HG02970 (cell line): ENCODE measurements at regions not wholly inside any gene's neighbourhood (a gene's known extent, or its start where the extent isn't known, plus 50 kb on each side); places are given as distances from the start of the nearest gene placed in this dataset.

Experiments
- ATAC-seq: cut with Tn5 transposase; IDR thresholded peaks from one replicate; pipeline ENCODE4 v1.9.1; 2021; ENCODE audit warnings: mild to moderate bottlenecking, moderate library complexity, moderate number of reproducible peaks; ENCODE audit not compliant: unreplicated experiment, low FRiP score

DNA sequence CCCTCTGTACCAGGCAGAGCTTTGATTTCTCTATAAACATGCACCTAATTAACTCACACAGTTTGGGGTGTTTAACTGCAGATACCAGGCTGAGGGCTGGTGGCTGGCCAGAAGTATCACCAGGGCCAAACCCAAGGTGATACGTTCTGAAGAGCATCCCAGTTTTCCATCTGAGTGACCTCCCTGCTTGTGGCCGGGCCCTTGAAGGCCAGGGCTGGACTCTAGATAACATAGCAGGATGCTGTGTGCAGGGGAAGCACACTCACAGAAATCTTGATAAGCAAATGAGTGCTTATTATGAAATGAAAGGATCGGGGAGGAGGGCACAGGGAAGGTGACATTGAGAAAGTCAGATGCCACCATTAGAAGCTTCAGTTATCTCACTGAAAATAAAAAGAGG is 582.4 kb downstream of the BRINP1 start:
- ATAC-seq: no peak

DNA sequence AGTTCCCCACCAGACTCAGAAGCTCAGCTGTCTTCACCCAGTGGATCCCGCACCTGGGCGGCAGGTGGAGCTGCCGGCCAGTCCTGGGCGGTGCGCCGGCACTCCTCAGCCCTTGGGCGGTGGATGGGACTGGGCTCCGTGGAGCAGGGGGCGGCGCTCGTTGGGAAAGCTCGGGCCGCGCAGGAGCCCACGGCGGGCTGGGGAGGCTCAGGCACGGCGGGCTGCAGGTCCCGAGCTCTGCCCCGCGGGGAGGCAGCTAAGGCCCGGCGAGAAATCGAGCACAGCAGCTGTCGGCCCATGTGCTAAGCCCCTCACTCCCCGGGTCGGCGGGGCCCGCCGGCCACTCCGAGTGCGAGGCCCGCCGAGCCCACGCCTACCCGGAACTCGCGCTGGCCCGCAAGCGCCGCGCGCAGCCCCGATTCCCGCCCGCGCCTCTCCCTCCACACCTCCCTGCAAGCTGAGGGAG is 560.0 kb downstream of the BRINP1 start:
- ATAC-seq: no peak

GRCh38 chr9:118829334-118829733 is 539.9 kb downstream of the BRINP1 start:
- ATAC-seq: no peak

DNA sequence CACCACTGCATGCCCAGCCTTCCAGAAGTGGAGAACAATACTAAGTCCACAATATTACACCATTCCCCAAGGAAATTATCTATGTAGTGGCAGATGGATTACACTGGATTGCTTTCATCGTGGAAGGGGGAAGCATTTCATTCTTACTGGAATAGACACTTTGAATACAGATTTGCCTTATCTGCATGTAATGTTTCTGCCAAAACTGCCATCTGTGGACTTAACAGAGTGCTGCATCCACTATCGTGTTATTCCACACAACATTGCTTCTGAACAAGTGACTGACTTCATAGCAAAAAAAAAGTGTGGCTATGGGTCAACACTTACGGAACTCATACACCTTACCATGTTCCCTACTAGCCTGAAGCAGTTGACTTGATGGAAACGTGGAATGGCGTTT is 536.9 kb downstream of the BRINP1 start:
- ATAC-seq: no peak

GRCh38 chr9:118836891-118837290 is 532.3 kb downstream of the BRINP1 start:
- no peak for ATAC-seq

DNA sequence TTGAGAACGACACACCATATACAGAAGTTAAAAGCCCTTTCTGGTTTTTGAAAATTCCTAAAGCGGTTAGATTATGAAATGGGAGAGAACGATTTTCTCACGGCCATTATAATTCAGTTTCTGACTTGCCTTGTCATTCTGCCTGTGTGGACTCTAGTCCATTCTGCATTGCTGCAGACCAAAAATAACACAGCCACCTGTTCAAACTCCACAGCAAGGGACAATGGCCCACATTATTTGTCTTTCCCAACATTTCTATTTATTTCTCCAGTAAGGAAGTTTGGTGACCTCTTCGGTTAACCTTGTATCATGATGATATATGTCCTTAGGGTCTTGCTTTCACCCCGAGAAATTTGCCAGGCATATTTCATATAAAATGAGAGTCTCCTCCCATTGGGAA is 497.7 kb downstream of the BRINP1 start:
- no peak for ATAC-seq

DNA sequence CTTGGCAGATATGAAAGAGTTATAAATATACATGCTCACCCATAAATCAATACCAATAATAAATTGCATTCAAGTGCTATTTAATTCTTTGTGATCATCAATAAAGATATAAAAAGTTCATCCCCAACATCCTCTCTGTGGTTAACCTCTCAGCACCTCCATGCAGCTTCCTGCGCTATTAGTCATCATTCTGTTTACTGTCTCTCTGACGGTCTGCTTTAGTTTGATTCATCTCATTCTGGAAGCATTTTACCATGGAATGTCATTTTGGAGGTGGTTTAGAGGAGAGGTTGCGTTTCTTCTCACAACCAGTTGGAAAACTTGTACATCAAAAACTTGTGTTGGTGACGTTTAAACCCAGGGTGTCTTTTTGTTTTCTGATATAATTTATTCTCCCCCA is 486.6 kb downstream of the BRINP1 start:
- ATAC-seq: no peak

DNA sequence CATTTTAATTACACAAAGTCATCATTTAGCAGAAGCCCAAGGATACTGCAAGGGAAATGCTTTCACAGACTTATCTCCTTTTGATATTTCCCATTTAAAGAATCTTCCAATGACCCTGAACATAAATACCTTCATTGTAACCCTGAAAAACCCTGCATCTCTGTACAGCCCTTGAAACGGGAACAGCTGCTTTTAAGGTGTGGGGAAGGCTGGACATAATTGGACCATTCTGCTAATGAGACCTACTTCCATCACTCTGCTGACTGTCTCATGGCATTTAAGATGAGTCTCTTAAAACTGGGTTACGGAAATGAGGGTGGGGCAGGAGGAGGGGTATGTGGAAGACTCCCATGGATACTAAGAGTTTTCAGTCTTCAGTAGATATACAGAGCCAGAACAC is 485.8 kb downstream of the BRINP1 start:
- ATAC-seq: no peak

DNA sequence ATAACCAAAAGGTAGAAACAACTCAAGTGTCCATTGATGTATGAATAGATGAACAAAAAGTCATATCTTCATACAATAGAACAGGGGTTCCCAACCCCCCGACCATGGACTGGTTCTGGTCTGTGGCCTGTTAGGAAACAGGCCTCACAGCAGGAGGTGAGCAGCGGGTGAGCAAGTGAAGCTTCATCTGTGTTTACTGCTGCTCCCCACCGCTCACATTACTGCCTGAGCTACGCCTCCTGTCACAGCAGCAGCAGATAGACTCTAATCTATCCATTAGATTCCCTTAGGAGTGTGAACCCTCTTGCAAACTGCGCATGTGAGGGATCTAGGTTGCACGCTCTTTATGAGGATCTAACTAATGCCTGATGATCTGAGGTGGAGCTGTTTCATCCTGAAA is 478.0 kb downstream of the BRINP1 start:
- no peak for ATAC-seq

GRCh38 chr9:118896324-118897000 is 472.8 kb downstream of the BRINP1 start:
- ATAC-seq: no peak

GRCh38 chr9:118918180-118918579 is 451.1 kb downstream of the BRINP1 start:
- ATAC-seq: no peak

- ATAC-seq: no peak
Measured at GRCh38 chr9:118928722-118929121, 440.5 kb downstream of the BRINP1 start.

- no peak for ATAC-seq
Measured at GRCh38 chr9:118929287-118929686, 439.9 kb downstream of the BRINP1 start.

DNA sequence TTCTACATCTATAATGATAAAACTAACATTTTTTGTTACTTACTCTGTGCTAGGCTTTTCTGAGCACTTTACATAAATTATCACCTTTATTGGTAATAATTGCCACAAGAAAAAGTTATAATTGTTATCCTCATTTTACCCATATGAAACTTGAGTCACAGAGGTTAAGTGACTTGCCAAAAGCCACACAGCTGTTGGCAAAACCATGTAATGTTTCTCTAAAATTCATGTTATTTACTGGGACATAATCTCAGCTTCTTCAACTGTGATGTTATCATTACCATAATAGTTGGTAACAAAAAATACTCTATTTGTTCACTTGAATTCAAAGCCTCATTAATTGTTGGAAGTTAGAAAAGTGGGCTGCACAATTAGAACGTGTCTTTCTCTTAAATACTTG is 437.3 kb downstream of the BRINP1 start:
- ATAC-seq: no peak

DNA sequence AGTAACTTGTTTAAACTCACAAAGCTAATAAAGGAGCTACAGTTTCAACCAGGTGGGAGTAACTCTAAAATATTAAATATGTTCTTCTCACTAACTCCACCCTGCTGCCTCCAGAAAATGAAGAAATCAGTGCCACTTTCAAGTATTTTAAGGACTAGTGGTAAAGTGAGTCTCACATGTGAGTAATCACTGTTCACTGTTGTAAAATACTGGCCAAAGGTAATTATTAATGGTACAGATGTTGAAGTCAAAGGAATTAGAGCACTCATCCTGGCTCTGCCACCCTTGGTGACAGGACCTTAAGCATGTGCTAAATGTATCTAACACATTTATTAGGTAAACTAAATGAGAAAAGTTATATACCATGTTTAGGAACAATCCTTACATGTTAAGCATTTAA is 430.7 kb downstream of the BRINP1 start:
- ATAC-seq: no peak

DNA sequence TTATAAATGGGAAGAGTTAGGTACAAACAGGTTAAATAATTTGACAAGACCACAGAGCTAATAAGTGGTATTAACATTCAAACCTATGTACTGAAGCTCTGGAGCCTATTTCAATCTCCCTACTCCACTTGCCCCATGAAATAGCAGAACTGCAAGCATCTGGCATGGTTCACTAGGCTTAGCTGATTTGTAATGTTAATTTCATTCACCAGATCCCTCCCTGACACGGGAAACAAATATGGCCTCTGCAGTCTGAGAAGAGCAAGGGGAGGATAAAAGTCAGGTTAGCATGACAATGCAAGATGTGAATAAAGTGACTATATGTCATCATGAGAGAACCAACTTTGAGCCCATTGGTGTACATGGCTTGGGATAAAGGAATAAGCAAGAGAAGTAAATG is 428.8 kb downstream of the BRINP1 start:
- ATAC-seq: no peak

DNA sequence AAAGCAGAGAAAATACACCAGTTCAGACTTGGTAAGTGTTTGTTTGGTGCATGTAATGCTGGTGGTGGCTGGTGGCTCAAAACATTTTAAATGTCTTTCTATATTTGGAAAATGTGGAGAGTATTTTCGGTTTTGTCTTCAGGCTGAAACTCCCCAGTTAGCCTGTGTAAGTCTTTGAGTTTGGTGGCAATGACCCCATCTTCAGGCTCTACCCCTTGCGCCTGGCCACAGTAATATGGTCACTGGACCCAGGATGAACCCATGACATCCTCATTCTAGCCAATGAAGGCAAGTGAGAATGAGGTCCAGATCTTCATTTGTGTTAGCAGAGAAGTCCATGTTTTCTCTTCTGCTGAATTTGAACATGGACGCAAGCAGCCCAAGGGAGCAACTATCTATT is 422.6 kb downstream of the BRINP1 start:
- ATAC-seq: no peak

- ATAC-seq: no peak
Measured at GRCh38 chr9:118954857-118955256, 414.4 kb downstream of the BRINP1 start.

DNA sequence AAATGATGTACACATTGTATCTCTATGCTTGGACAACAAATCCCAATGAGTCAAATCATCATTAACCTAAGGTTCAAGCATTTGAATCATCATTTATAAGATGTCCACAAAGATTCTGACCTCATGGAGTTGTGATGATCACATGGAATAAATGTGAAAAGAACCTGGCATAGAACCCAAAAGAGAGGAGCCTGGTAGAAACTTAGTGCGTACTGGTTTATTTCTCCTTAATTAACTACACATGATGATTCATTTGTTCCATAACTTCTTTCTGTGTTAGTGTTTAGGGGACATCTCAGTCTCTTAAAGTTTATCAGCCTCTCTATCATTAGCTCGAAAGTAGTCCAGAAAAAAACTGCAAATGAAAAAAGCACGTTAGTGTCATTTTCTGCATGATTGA is 411.6 kb downstream of the BRINP1 start:
- ATAC-seq: no peak

DNA sequence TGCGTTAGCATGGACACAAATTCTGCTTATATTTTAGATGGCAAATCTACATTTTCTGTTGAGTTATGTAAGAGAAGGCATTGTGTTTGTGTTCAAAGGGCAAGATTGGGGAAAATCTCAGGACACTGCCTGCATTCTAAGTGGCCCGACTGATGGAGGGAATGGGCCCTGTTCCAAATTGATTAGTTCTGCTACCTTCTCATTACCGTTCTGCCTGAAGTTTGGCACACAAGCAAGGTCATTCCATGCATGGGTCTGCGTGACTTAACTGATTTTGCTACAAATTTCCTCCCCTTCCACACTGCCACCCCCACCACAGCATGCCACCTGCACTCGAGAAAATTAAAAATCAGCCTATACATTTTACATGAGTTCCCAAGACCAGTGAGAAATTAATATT is 409.9 kb downstream of the BRINP1 start:
- ATAC-seq: no peak

- no peak for ATAC-seq
Measured at GRCh38 chr9:118961857-118962256, 407.4 kb downstream of the BRINP1 start.

GRCh38 chr9:118962426-118962825 is 406.8 kb downstream of the BRINP1 start:
- no peak for ATAC-seq

GRCh38 chr9:118963674-118964073 is 405.6 kb downstream of the BRINP1 start:
- no peak for ATAC-seq
